C4-2B (cell line): ENCODE measurements at regions not wholly inside any gene's neighbourhood (a gene's known extent, or its start where the extent isn't known, plus 50 kb on each side); places are given as distances from the start of the nearest gene placed in this dataset.

Experiments used
- CTCF ChIP-seq: fragments of 450-650 bp; conservative IDR thresholded peaks from 2 replicates; pipeline ENCODE4 v1.5.1; 2017; ENCODE audit warnings: mild to moderate bottlenecking
- ZFX ChIP-seq: fragments of 450-650 bp; IDR thresholded peaks from 2 replicates; pipeline ENCODE4 v1.6.1; 2017

- TF ChIP-seq CTCF, result no peak
- TF ChIP-seq ZFX, result no peak
Measured at GRCh38 chr2:45130736-45131135, 121.5 kb upstream of the SIX2 start.
